NCI-H2107 (cell line): ENCODE measurements at regions not wholly inside any gene's neighbourhood (a gene's known extent, or its start where the extent isn't known, plus 50 kb on each side); places are given as distances from the start of the nearest gene placed in this dataset.

Experiments used
- DNase-seq: peaks from one replicate; lab custom pipeline; 2025; lab: John Stamatoyannopoulos, UW

DNA sequence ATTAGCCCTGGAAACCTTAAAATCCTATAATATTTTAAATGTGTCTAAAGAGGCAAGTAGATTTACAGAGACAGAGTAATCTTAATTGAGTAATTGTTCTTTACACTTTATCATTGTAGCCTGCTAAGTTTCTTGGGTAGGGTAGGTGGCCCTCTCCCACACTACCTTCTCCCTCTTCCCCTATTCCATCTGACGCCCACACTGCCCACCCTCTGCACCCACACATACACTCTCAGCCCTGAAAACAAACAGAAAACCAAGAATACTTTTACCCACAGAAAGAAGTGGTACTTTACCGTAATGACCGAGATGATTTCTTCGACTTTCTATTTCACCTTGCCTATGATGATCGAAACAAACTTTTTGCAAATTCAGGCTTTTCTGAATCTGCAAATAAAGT, 320.4 kb upstream of the OBI1 start:
- no peak for DNase-seq

DNA sequence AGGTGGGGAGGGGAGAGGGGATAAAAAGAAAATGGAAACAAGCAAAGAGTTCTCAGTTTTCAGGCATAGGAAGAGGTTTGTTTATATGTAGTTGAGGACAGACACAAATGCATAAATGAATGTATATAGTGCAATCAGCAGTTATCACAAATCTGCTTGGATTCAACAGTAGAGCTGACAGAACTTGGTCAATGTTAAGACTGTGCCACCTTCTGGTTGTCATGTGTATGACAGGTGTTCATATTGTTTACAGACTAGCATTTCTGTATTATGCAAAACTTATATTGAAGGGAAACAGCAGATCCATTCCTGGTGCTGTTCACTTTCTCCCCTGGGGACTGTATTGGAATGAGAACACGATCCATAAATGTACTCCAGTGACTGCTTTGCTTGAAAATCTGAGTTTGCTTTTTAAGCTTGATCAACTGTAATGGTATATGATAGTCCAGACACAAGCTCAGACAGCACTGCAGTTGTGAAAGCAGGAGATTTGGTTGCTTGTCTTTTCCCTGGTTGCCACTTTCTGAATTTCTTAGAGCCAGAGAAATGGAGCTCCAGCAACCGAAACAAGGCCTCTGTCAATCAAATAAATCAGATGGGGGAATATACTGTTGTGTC, 319.5 kb upstream of the OBI1 start:
- no peak for DNase-seq

DNA sequence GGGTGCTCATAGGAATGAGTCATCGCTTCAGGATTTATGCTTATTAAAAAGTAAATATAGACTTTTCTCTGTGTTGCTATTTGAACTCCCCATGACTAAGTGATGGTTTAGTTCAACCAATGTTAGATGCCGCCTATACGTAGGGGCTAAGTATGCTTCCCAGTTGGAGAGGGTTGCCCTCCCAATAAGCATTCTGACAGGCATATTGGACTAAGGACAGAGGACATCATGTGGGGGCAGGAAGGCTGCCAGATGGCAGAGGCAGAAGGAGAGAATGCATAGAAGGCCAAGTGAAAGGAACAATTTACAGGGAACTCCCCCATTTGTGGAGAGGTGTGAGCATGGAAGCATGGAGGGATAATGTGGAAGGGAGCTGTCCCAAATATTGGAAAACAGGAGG, 318.4 kb upstream of the OBI1 start:
- DNase-seq = no peak

DNA sequence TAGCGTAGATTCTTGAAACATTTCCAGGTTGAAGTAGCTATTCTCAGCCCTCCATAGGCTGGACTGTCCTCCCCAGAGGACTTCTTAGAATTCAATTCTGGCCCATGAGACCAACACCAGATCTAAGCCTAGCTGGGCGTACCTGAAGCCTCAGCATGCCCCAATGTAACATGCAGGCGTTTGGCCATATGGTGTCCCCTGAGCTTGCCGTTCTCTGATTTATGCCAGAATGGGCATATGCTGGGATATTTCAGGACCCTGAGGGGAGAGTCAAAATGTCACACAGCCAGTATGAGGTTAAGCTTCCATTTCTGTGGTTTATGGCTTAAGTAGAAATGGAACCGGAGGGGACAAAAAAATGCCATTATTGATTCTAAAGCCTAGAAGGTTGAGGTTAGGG, 317.7 kb upstream of the OBI1 start:
- no peak for DNase-seq

DNA sequence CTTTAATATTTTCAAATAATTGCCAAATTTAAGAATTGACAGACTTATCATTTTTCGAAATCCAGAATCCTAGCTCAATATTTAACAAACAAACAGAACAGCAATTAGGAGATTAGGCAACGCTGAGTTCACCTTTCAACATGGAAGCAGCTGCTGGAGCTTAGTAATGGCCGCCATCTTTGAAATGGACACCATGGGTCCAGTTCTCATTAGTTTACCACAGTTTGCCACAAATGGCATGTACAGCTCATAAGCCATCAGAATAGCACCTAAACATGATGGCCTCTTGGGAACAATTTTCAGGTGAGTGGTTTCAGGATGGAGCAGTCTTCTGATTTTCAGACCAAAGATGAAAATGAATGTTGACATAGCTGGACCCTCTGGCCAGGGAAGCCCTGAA, 313.6 kb upstream of the OBI1 start:
- DNase-seq = no peak

DNA sequence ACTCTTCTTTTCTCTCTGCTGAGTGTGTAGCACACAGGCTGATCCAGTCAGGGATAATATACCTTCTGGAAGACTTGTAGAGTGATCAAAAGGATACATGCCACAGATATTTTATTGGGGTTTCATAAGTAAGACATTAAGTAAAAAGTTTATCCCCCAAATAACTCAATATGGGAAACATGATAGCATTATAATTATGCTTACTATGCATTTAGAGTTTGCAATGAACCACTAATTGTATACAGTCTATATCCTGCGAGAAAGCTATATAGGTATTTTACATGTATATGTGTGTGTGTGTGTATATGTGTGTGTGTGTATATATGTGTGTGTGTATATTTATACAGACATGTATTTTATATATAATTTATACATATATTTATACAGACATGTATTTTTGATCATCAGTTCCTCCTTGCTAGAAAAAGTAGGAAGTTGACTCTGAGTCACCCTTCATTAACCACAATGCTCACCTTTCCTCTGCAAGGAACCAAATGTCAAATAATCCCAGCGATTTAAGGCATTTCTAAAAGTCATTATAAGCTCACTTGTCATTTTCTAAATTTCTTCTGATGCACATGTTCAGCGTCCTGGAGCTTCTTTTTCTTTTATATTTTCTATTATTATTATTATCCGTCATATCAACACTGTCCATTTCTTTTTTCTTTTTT, 312.5 kb upstream of the OBI1 start:
- DNase-seq = no peak

DNA sequence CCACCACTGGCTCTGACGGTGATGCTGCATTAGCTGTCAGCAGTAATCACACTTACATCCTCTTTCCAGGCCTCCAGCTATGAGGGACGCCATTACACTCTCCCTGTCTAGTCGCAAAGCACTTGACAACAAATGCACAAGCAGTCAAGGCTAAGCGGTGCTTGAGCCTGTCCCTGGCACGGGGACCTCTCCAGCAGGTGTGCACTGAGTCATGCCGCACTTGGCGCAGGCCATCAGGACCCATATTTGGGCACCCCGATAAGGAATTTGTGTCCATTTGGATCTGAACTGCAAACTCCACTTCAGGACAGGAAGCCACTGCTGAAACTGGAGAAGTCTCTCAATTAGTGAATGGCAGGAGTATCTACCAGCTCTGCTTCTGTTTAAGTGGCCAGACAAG, 301.9 kb upstream of the OBI1 start:
- DNase-seq = no peak

DNA sequence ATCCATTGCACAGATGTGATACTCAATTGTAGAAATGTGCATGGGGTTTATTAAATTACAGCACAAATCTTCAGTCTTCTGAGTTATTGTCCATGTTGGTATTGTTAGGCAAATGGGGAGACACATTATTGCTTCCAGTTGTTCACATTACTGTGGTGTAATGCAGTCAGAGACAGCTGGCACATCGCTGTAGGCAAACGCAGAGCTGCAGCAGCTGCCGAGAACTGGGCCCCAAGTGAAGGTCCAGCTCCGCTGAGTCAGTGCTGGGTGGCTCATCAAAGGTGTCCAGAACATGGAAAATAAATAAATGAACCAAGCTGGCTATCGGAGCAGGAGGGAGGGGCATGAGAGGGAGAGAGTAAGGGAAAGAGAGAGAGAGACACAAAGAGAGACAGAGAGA, 299.1 kb upstream of the OBI1 start:
- DNase-seq = no peak

DNA sequence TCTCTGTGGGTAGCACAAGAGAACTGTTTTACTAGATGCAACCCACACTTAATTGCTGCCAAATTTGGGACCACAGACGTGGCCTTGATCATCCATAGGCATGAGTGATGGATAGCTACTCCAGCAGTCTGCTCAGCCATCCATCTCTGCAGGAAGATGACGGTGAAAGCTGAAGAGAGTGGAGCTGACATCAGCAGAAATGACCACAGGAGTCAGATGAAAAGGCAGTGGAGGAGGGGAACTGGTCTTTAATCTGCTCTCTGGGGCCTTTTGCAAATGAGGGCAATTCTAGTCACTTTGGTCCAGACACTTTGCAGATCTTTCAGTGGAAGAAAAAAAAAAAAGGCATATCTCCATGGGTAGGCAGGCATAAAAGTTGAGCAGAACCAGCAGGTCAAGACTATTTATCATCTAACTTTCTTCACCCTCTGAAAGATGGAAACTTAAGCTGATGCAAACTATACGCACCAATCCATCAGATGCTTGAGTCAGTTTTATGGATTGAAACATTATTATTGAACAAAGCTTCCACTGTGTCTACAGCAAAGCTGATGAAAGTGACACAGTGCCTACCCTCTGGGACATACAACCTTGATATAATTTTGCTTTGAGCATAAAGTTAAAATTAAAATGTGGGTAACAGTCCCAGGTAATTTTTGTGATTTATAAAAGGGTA, 281.6 kb upstream of the OBI1 start:
- no peak for DNase-seq

DNA sequence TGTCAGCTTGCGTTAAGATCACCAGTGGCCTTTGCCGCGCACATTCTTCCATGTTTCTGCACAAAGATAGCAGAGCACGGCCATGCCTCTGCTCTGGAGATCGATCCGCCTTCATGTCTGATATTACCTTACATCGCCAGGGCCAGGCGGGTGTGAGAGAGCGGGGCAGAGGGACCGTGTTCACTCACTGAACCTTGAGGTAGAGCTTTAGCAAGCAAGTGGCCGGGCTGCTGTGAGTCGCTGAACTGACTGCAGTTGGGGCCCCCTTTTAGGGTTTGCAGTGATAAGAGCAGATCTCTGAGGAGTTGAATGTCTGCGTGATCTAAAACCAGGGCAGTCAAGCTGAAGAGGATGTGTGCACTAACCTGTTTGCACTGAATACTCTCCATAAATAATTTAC, 275.4 kb upstream of the OBI1 start:
- no peak for DNase-seq

DNA sequence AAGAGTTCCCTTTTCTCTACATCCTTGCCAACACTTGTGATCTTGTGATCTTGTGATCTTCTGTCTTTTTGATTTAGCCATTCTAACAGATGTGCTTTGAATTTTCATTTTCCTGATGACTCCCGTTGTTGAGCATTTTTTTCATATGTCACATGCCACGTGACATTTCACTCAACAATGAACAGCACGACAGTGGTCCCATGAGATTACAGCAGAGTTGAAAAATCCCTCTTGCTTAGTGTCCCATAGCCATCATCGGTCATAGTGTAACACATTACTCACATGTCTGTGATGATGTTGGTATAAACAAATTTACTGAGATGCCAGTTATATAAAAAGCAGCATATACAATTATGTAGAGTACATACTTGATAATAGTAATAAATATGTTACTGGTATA, 256.1 kb upstream of the OBI1 start:
- DNase-seq = no peak

DNA sequence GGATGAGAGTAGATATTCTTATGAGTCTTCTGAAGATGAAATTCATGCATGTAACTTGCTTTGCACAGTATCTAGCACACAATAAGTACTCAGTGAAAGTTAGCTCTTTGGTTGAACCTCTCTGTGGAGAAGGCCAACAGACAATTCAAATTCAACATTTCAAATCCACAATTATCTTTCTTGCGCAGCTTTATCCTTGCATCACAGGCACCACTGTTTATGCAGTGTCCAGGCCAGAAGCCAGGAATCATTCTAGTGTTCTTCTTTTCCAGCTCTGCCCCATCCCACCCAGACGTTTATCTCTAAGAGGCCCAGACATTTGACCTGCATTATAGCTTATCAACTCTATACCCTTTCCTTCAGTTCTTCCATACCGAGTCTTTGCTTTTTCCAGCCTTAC, 254.7 kb upstream of the OBI1 start:
- no peak for DNase-seq

DNA sequence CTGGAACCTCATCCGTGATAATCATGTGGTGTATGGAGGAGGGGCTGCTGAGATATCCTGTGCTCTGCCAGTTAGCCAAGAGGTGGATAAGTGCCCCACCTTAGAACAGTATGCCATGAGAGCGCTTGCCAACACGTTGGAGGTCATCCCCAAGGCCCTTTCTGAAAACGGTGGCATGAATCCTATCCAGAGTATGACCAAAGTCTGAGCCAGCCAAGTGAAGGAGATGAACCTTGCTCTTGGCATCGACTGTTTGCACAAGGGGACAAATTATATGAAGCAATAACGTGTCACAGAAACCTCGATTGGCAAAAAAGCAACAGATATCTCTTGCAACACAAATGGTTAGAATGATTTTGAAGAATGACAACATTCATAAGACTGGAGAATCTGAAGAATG, 251.2 kb upstream of the OBI1 start:
- no peak for DNase-seq

DNA sequence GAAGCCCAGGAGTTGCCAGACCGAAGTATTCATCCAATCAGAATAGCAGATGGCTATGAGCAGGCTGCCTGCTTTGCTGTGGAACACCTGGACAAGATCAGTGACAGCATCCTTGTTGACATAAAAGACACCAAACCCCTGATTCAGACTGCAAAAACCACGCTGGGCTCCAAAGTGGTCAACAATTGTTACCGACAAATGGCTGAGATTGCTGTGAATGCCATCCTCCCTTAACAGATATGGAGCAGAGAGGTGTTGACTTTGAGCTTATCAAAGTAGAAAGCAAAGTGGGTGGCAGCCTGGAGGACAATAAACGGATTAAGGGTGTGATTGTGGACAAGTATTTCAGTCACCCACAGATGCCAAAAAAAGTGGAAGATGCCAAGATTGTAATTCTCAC, 250.3 kb upstream of the OBI1 start:
- no peak for DNase-seq

DNA sequence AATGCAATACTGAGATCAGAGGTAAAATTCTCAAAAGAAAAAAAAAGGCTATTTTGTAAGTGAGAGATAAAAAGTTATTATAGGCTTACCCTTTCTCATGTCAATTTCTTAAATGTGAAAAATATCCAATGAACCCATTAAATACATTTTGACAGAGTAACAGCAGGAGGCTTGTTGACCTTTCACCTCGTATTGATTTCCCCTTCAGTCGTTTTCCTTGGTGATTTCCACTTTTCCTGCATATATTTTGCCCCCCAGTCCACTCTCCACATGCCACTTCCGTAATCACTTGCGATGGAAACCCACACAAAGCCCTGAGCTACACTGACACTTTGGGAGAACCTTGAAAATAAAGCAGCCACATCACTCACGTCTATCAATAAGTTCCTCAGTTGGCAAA, 248.1 kb upstream of the OBI1 start:
- DNase-seq = no peak

DNA sequence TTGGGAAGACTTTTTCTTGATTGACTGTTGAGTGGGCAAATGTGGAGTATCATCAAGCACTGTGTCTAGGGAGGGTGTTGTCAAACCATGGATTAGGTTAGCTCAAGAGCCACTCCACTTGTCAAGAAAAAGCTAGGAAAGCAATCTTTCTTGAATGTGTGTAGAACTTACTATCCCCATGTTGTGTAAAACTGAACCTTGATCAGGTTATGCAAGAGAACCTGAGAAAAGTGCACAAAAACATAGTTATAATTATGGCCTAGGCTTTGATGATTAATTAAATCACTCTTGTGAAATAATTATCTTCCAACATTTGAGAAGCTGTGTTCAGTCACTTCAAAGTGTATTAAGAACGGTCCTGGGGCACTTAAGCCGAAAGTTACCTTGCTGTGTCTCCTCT, 238.2 kb upstream of the OBI1 start:
- no peak for DNase-seq

DNA sequence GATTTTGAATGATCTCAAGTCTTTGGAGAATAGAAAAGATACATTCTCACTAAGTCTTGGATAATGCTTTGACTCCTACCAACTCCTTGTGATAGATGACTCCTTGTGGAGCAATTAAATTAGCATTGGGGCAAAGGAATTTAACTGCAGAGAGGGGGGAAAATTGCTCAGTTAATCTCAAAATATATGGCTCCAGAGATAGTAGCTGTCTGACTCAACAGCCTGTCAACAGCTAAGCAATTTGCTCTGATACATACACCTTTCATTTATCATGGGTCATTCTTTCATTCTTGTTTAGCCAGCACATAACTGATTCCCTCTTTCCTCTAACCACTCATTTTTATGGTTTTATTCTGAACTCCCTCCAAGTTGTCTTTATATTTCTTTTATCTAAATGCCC, 225.6 kb upstream of the OBI1 start:
- DNase-seq = no peak

DNA sequence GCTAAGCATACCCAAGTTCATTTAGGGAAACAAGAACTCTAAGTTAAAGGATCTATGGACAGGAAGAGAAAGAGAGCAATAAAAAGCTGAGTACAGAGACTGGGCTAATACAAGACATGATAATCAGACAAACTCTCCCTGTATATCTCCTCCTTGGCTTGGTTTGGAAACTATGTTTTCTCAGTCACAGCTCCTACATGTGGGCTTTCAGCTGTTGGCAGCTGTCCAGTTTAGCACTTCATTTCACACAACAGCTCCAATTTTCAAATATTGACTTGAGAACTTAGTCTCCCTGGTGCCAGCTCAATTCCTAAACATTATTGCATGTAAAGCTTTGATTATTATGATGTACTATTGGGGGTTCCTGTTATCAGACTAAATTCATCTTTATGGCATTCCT, 222.8 kb upstream of the OBI1 start:
- peak; percentile 41 for DNase-seq

DNA sequence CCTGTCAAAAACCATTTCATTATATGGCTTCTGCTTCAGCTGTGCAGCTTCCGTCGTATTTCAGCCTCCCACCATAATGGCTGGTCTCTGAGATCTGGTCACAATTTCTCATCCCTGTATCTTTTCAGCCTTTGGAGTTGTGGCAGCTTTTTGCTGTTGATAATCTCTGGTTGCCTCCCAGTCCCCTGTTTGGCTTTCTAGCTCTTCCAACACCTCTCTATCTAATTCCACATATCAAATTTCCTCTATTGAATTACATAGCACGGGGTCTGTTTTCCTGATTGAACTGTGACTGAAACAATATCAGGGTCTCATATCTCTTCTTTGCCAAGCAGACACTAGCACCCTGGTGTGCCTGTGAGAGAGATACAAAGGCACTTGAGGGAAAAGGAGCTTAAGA, 222.1 kb upstream of the OBI1 start:
- DNase-seq = no peak

DNA sequence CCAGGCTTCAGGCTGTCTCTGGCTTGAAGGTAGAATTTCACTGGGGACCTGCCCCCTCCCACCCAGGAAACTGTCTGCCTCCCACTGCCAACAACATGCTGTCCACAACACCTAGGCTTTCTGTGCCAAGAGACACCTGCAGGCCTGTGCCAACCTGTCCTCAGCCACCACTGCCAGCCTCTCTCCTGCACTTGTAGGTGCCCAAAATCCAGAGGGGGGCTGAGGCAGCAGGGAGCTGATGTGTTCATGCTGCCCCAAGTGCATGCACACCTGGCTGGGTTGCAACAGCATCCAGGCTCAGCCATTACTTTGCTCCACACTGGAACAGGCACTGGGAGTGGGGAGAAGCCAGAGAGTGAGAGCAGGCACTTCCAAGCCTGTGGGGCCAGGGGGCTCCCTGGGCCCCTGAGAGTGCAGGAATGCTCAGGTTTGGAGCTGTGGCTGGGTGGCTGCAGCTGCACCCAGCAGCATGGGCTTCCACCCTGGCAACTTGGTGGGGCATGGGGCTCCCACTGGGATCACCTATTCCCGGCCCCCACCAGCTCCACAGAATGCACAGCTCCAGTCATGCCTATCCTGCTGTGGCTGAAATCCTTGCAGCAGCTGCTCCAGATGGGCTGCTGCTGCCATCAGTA, 218.1 kb upstream of the OBI1 start:
- DNase-seq = no peak

DNA sequence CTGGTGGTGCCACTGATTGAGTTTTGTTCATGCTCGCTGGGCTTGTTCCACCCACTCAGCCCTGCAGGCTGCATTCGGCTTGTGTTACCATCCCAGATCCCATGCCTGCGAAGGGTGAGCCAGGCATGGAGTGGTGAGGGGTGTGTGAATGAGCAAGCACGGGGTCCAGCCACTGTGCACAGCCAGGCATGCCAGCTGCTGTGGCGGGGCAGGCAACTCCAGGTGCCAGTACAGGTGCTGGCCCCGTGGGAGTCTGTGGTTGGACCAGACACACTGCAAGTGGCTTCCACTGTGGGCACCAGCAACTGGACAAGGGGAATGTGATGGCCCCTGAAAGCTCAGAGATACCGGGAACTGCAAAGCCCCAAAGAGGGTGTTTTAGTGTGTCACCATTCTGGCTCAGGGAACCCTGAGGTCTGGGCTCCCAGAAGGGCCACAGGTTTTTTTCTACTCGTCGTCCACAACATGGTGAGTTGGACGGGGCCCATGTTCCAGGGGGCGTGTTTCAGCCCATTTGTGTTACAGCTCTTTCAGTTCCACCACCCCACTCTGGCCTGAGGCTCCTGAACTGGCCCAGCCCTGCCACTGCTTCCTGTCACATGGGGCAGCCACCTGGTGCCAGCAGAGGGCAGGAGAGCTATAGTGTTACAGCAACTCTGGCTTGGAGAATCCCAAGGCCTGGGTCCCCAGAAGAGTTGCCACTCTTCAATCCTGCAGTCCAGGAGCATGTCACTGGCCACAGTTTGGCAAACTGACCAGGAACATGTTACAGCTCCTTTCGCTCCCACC, 217.0 kb upstream of the OBI1 start:
- DNase-seq = no peak

DNA sequence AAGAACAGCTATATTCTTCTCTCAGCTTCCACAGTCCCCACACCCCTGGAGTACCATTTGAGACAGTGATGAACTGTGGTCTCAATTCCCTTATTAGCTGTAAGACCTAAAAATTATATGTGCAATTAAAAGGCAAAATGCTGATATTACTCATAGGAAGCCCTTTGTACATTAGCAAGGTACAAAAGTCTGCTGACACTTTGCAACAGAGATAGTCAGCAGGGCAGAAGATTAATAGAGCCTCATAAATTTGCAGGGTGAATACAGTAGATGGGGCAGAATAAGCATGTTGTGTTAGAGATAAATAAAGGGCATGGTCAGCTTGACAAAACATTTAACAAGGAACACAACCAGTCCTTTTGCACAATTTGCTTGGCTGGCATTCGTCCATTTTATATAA, 210.0 kb upstream of the OBI1 start:
- no peak for DNase-seq

DNA sequence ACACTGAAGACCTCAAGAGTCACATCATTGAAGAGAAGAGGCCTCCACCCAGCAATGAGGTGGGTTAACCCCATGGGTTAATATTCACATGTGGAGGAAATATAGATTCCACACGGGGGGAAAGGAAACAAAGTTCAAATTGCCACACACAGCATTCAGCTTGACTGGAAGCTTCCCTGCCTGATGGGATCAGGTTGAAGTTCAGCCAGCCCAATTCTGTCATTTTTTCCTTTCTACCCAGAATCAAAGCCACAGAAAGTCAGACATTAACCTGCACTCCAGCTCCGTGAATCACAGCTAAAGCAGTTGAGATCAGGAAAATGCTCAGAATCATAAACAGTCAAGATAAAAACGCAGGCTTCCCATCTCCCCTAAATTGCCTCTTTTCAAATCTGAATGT, 208.7 kb upstream of the OBI1 start:
- no peak for DNase-seq
